ENCODE measurements at regions not wholly inside any gene's neighbourhood (a gene's known extent, or its start where the extent isn't known, plus 50 kb on each side); places are given as distances from the start of the nearest gene placed in this dataset.

- TF ChIP-seq CTCF (optimal IDR thresholded peaks at IDR 0.05 in 1 of 3, IDR thresholded peaks at IDR 0.05 in 1 of 3, conservative IDR thresholded peaks at IDR 0.05 in 1 of 3; ENCODE audit: extremely low read depth in 1 of 3, insufficient read depth in 2 of 3, low read length in 3 of 3) = no peak
- no peak for TF ChIP-seq EZH2 (IDR thresholded peaks at IDR 0.05; ENCODE audit: low read length)
These were observed 270.1 kb downstream of the RDH14 start for GRCh38 chr2:18290386-18290785.

Data from keratinocyte (primary cell).